Natural killer cell (primary cell): ENCODE measurements at regions not wholly inside any gene's neighbourhood (a gene's known extent, or its start where the extent isn't known, plus 50 kb on each side); places are given as distances from the start of the nearest gene placed in this dataset.

ENCODE experiments used
- ATAC-seq, 3 donors: fragments of 150-1000 bp in 2 of 3; fragments of 200-7000 bp in 1 of 3; cut with Tn5 transposase; 1 replicate in 1 of 3; 2 replicates in 2 of 3; pipeline ENCODE4 v1.10.0; 2021; ENCODE audit warnings: mild to moderate bottlenecking in 2 of 3, moderate library complexity in 2 of 3
- DNase-seq, 2 donors: peaks; one replicate each; pipeline versions ENCODE4 v3.0.0 to v3.0.0-alpha.2; 2013 to 2021; ENCODE audit warnings: mixed read lengths in 1 of 2
- H3K27ac ChIP-seq: one replicate; pipeline ENCODE4 v1.5.1; 2013; ENCODE audit warnings: mild to moderate bottlenecking, low read length
- H3K27me3 ChIP-seq: one replicate; pipeline ENCODE4 v1.6.1; 2013; ENCODE audit warnings: low read length; ENCODE audit not compliant: control insufficient read depth, insufficient read depth
- H3K36me3 ChIP-seq: one replicate; pipeline ENCODE4 v1.6.1; 2013; ENCODE audit warnings: low read length; ENCODE audit not compliant: control insufficient read depth, insufficient read depth
- H3K4me1 ChIP-seq: one replicate; pipeline ENCODE4 v1.6.1; 2013; ENCODE audit warnings: low read length; ENCODE audit not compliant: control insufficient read depth, insufficient read depth
- H3K4me3 ChIP-seq: one replicate; pipeline ENCODE4 v1.5.1; 2013; ENCODE audit warnings: low read length
- H3K9me3 ChIP-seq: one replicate; pipeline ENCODE4 v1.6.1; 2013; ENCODE audit warnings: low read length; ENCODE audit not compliant: control insufficient read depth, insufficient read depth
- H3K27ac Mint-ChIP-seq, 2 donors: one replicate each; pipeline ENCODE4 v1.8.0; 2022; ENCODE audit warnings: mild to moderate bottlenecking in 2 of 2, mixed read lengths in 2 of 2, moderate library complexity in 1 of 2
- H3K27me3 Mint-ChIP-seq, 2 donors: one replicate each; pipeline ENCODE4 v1.8.0; 2022; ENCODE audit warnings: low read depth in 2 of 2, mixed read lengths in 2 of 2
- H3K36me3 Mint-ChIP-seq: one replicate; pipeline ENCODE4 v1.8.0; 2022; ENCODE audit warnings: mixed read lengths
- H3K4me1 Mint-ChIP-seq, 2 donors: one replicate each; pipeline ENCODE4 v1.8.0; 2022; ENCODE audit warnings: mixed read lengths in 2 of 2
- H3K4me3 Mint-ChIP-seq: one replicate; pipeline ENCODE4 v1.8.0; 2022; ENCODE audit warnings: mild to moderate bottlenecking, moderate library complexity, mixed read lengths
- H3K9me3 Mint-ChIP-seq, 2 donors: one replicate each; pipeline ENCODE4 v1.8.0; 2022; ENCODE audit warnings: mixed read lengths in 2 of 2
- WGBS: methylation state at CpG from one replicate; pipeline ENCODE4 v1.1.7; 2013; ENCODE audit warnings: missing lambda C conversion rate; ENCODE audit not compliant: insufficient coverage; 5-methylcytosine and 5-hydroxymethylcytosine counted together
- intact Hi-C: fragments of 100-400 bp; cut with micrococcal nuclease; formaldehyde crosslinking; loops from one replicate; pipeline ENCODE4 v1.14.2; 2022
- TF ChIP-seq, protein P1 (sequence below): fragments of 200-600 bp; IDR thresholded peaks from one replicate; pipeline ENCODE4 v1.8.0; 2022; ENCODE audit warnings: antibody characterized with exemption

DNA sequence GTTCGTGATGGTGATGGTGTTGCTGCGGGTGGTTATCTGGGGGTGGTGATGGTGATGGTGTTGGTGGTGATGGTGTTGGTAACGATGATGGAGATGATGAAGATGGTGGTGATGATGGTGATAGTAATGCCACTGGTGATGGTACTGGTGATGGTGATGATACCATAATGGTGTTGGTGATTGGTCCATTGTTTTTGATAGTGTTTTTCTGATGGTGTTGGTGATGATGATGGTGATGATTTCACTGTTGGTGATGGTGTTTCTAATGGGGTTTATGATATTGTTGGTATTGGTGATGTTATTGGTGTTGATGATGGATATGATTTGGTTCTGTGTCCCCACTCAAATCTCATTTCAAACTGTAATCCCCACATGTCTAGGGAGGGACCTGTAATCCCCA lies 51.7 kb upstream of the PITRM1 start:
- Histone ChIP-seq H3K4me3 (no peak overlapping the region), H3K36me3 (no peaks in the 10 kb centered on the region), H3K4me1 (peaks cover 23% of the 10 kb centered on the region), H3K27me3 (no peaks in the 10 kb centered on the region), H3K9me3 (no peaks in the 10 kb centered on the region), H3K27ac (no peak overlapping the region)
- intact Hi-C loops, result loop anchor here (10.0 kb wide), 1 partner anchor 721 kb away; no protein-coding TSS in a partner anchor
- H3K4me1 Mint-ChIP-seq, result peaks cover 9 to 10% of the 10 kb centered on the region in 2 donors
- TF ChIP-seq, protein P1, sequence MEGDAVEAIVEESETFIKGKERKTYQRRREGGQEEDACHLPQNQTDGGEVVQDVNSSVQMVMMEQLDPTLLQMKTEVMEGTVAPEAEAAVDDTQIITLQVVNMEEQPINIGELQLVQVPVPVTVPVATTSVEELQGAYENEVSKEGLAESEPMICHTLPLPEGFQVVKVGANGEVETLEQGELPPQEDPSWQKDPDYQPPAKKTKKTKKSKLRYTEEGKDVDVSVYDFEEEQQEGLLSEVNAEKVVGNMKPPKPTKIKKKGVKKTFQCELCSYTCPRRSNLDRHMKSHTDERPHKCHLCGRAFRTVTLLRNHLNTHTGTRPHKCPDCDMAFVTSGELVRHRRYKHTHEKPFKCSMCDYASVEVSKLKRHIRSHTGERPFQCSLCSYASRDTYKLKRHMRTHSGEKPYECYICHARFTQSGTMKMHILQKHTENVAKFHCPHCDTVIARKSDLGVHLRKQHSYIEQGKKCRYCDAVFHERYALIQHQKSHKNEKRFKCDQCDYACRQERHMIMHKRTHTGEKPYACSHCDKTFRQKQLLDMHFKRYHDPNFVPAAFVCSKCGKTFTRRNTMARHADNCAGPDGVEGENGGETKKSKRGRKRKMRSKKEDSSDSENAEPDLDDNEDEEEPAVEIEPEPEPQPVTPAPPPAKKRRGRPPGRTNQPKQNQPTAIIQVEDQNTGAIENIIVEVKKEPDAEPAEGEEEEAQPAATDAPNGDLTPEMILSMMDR, result no peak
- 91% methylated on average over 3 of the region's 3 CpGs for WGBS
- ATAC-seq, result no peak
- H3K9me3 Mint-ChIP-seq, result peaks cover 2 to 5% of the 10 kb centered on the region in 2 donors
- no peaks in the 10 kb centered on the region for H3K36me3 Mint-ChIP-seq
- no peak overlapping the region for H3K4me3 Mint-ChIP-seq
- no peak overlapping the region for H3K27ac Mint-ChIP-seq
- peaks cover 0 to 2% of the 10 kb centered on the region in 2 donors for H3K27me3 Mint-ChIP-seq
- DNase-seq, result no peak

DNA sequence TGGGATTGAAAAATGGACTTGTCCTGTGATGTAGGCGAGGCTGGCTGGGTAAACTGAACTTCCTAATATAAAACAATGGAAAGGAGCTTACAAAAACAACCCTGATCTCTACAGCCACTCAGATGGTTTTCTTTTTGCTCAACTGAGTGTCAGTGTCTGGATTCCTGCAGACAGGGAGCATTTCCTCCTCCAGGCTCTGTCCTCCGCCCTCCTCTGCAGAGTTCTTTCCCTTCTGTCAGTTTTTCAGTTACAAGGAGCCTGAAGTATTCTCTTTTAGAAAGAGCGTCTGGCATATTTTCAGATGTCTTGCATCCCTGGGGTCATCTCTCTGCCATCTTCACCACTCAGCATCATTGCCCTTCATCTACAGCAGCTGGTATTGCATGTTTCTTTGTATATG lies 50.0 kb upstream of the PITRM1 start:
- Mint-ChIP-seq H3K27me3 (peaks cover 0 to 3% of the 10 kb centered on the region in 2 donors), H3K4me3 (no peak overlapping the region), H3K36me3 (no peaks in the 10 kb centered on the region), H3K4me1 (peaks cover 9 to 10% of the 10 kb centered on the region in 2 donors), H3K27ac (no peak overlapping the region), H3K9me3 (peaks cover 4 to 10% of the 10 kb centered on the region in 2 donors)
- ATAC-seq, result no peak
- TF ChIP-seq, protein P1, result no peak
- no peaks in the 10 kb centered on the region for H3K36me3 ChIP-seq
- H3K4me3 ChIP-seq, result no peak overlapping the region
- H3K4me1 ChIP-seq, result peaks cover 7% of the 10 kb centered on the region
- 92% methylated on average over 3 of the region's 3 CpGs for WGBS
- intact Hi-C loops, result loop anchor here (1.0 to 10.0 kb wide), 3 partner anchors 24 to 1012 kb away; no protein-coding TSS in a partner anchor
- peak overlapping the region; percentile 57 for H3K27ac ChIP-seq
- no peaks in the 10 kb centered on the region for H3K27me3 ChIP-seq
- no peaks in the 10 kb centered on the region for H3K9me3 ChIP-seq
- DNase-seq, result no peak
